ENCODE measurements at regions not wholly inside any gene's neighbourhood (a gene's known extent, or its start where the extent isn't known, plus 50 kb on each side); places are given as distances from the start of the nearest gene placed in this dataset.
"Not testable (repeated sequence)": the region's sequence is repeated elsewhere in the genome, so short reads cannot be mapped to it uniquely, and the experiment has no call there.

DNA sequence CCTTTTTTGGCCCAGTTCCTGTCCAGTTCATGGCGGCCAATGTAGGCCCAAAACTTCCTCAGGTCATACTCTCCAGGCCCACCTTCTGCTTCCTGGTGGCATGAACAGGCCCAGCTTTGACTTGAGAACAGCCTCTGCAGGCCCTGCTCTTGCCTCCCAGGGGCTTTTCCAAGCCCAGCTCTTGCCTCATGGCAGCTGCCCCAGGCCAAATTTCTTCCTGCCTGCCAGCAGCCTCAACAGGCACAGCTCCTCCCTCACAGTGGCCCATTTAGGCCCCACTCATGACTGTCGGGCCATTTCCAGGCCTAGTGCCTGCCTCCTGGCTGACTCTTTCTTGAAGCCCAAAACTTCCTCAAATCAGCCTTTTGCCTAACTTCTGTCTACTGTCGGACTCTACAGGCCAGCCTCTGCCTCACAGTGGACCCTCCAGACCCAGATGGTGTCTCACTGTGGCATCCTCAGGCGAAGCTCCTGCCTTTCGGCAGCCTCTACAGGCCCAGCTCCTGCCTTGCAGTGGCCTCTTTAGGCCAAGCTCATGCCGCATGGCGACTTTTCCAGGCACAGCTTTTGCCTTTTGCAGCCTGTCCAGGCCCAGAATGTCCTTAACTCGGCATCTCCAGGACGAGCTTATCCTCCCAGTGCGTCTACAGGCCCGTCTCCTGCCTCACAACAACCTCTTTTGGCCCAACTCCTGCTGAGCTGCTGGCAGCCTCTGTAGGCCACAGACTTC lies 53.7 kb upstream of the METTL14 start:
- not testable (repeated sequence) for TF ChIP-seq CTCF (IDR thresholded peaks at IDR 0.05 in 8 of 11, conservative IDR thresholded peaks at IDR 0.05 in 3 of 11); POLR2A (IDR thresholded peaks at IDR 0.05)

Data from spleen (tissue), 7 donors.